ENCODE measurements at regions not wholly inside any gene's neighbourhood (a gene's known extent, or its start where the extent isn't known, plus 50 kb on each side); places are given as distances from the start of the nearest gene placed in this dataset.

- no peak overlapping the region for H3K4me3 ChIP-seq
- no peak overlapping the region for H3K27ac ChIP-seq
These were observed 200.1 kb upstream of the GAP43 start for GRCh38 chr3:115423170-115423569.

- no peak overlapping the region for H3K4me3 ChIP-seq
- H3K27ac ChIP-seq = no peak overlapping the region
These were observed 194.5 kb upstream of the GAP43 start for GRCh38 chr3:115428841-115429240.

GRCh38 chr3:115436767-115437301, 186.5 kb upstream of the GAP43 start:
- no peak overlapping the region for H3K27ac ChIP-seq
- no peak overlapping the region for H3K4me3 ChIP-seq

GRCh38 chr3:115438799-115439198, 184.5 kb upstream of the GAP43 start:
- no peak overlapping the region for H3K4me3 ChIP-seq
- H3K27ac ChIP-seq = no peak overlapping the region

DNA sequence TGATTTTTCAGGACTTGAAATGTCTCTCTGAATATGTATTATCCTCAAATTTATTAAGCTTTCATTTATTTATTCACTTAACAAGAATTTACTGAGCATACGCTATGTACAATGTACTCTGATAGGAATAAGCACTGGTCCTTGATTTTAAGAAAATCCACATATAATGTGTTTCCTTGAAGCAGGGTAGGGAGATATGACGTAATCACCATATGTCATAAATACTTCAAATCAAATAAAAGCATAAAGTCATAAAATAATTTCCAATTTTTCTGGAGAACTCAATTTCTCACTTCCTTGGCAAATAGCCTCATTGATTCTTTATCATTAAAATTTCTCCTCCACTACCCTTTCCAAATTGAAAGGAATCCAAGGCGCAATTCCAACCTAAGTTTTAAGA, 177.8 kb upstream of the GAP43 start:
- Histone ChIP-seq H3K4me3 (no peak overlapping the region), H3K27ac (no peak overlapping the region)

- Histone ChIP-seq H3K4me3 (no peak overlapping the region), H3K27ac (no peak overlapping the region)
These were observed 174.5 kb upstream of the GAP43 start for GRCh38 chr3:115448851-115449250.

DNA sequence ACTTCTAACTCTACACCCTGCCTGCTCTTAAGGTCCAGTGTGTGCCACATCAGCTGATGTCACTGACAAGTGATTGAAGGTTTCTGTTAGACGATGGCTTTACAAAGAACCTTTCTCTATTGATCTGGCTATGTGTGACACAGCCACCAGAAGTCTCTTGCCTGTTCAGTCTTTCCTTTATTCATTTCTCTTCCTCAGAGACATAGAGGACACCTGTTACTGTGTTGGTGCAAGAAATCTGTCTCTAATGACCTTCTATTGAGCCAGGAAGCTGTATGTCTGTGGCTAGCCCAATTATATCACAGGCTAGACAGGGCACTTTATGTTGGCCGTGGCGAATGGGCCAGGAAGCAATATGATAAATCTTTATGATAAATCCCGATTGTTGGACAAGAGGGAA, 173.3 kb upstream of the GAP43 start:
- Histone ChIP-seq H3K27ac (no peak overlapping the region), H3K4me3 (no peak overlapping the region)

GRCh38 chr3:115464036-115464435, 159.3 kb upstream of the GAP43 start:
- Histone ChIP-seq H3K27ac (no peak overlapping the region), H3K4me3 (no peak overlapping the region)

DNA sequence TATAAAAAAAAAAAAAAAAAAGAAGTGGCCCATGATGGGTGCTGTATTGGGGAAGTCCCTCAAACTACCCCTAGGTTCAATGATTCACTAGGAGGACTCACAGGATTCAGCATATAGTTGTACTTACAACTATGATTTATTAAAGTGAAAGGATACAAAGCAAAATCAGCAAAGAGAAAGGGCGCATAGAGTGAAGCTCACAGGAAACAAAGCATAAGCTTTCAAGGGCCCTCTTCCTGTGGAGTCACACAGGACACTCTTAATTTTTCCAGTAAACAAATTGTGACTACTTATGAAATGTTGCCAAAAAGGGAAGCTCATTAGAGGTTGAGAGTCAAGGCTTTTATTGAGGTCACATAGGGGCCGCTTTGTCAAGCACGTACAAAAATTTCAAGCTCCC, 153.7 kb upstream of the GAP43 start:
- H3K27ac ChIP-seq = no peak overlapping the region
- H3K4me3 ChIP-seq = no peak overlapping the region

- Histone ChIP-seq H3K27ac (no peak overlapping the region), H3K4me3 (no peak overlapping the region)
These were observed 153.1 kb upstream of the GAP43 start for GRCh38 chr3:115470254-115470653.

- Histone ChIP-seq H3K4me3 (no peak overlapping the region), H3K27ac (no peak overlapping the region)
These were observed 147.9 kb upstream of the GAP43 start for GRCh38 chr3:115475178-115476041.

GRCh38 chr3:115476472-115476871, 146.8 kb upstream of the GAP43 start:
- Histone ChIP-seq H3K4me3 (no peak overlapping the region), H3K27ac (no peak overlapping the region)

DNA sequence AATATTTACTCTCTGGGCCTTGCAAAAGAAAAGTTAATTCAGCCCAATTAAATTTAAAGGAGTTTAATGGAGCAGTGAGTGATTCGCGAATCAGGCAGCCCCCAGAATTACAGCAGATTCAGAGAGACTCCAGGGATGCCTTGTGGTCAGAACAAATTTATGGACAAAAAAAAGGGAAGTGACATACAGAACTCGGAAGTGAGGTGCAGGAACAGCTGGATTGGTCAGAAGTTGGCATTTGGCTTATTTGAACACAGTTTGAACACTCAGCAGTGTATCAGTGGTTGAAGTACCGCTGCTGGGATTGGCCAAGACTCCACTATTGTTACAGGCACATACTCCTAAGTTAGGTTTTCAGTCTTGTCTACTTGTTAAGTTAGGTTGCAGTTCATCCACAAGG, 145.0 kb upstream of the GAP43 start:
- Histone ChIP-seq H3K27ac (no peak overlapping the region), H3K4me3 (no peak overlapping the region)

- no peak overlapping the region for H3K27ac ChIP-seq
- H3K4me3 ChIP-seq = no peak overlapping the region
These were observed 136.4 kb upstream of the GAP43 start for GRCh38 chr3:115486880-115487279.

DNA sequence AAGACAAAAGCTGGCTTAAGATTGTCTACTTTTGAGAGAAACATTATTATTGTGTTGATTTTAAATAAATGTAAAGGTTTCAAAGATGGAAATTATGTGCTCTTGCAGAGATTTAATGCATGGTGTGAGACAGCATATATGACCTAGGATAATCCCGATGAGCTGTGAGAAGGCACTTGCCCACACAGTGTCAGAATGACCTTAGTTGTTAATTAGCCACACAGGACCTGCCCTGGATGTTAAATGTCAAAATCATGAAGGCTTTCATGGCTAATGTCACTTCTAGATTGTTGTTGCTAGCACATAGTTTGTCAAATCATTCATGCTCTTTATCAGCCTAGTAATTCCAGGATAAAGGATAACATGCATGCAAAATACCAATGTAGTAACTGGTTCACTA, 135.3 kb upstream of the GAP43 start:
- Histone ChIP-seq H3K27ac (no peak overlapping the region), H3K4me3 (no peak overlapping the region)

DNA sequence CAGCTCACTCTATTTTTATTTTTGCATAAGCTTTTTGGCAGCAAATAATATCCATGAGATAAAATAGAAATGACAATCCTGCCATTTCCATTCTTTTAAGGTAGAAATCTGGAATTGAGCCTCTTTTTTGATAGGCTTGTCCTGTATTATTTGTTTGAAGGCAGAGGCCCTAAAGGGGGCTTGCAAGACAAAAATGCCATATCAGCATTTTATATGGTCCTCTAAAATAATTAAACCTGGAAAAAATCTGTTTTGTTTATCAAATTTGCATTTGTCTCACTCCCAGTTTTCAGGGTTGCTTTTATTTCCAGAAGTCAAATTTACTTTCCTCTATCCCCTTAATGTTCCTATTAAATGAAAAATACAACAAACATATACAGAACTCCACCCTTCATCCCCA, 134.9 kb upstream of the GAP43 start:
- no peak overlapping the region for H3K27ac ChIP-seq
- H3K4me3 ChIP-seq = no peak overlapping the region

GRCh38 chr3:115494826-115495225, 128.5 kb upstream of the GAP43 start:
- no peak overlapping the region for H3K27ac ChIP-seq
- no peak overlapping the region for H3K4me3 ChIP-seq

GRCh38 chr3:115498421-115498820, 124.9 kb upstream of the GAP43 start:
- no peak overlapping the region for H3K4me3 ChIP-seq
- H3K27ac ChIP-seq = no peak overlapping the region

DNA sequence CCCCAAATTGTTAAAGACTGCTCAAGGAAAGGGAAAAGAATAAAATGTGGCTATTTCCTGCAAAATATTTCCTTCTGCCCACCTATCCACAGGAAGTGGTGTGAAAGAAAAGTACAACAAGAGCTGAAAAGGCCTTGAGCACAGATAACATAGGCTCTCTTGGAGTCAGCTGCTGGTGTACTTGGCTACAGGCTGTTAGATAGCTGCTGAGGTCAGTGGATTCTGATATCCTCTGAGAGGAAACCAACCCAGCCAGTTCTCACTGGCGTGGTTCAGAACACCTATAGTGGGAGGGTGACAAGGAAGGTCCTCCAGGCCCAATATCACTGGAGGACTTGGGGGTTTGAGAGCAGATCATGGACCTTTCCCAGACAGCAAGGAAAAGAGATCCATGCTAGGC, 124.4 kb upstream of the GAP43 start:
- no peak overlapping the region for H3K27ac ChIP-seq
- no peak overlapping the region for H3K4me3 ChIP-seq

- Histone ChIP-seq H3K4me3 (no peak overlapping the region), H3K27ac (no peak overlapping the region)
These were observed 123.6 kb upstream of the GAP43 start for GRCh38 chr3:115499666-115500065.

DNA sequence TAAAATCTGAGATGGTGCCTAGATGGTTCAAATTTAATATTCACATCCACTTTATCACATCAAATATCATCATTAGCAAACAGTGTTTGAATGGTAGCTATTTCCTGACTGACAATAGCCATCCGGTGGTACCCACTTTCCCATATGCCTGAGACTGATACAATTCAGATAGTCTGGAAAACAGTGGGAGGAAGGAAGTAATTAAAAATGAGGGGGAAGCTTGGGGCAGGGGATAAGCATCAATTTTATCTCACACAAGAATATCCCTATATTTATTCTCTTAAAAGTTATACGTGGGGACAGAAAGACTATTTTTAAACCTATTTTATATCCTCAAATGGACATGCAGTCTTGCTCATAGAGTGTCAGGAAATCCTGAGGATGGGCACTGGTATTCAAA, 122.5 kb upstream of the GAP43 start:
- Histone ChIP-seq H3K27ac (no peak overlapping the region), H3K4me3 (no peak overlapping the region)

DNA sequence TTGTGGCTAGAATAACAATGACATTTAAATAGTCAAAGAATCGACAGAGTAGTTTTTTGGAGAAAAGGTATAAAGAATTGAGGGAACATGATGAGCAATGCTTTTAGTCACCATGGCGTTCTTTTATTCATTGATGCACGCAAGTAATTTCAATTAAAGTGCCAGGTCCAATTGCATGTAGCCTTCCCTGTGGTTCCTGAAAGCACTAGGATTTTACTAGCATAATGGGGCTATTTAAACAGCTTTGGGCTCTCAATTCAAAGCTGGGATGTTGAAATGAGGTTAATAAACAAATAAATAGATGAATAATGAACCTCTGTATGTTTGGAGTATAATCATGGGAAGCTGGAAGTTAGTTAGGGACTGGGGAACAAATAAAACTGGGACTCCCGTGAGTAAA, 121.2 kb upstream of the GAP43 start:
- Histone ChIP-seq H3K4me3 (no peak overlapping the region), H3K27ac (no peak overlapping the region)
